Kidney (tissue), 13 donors: ENCODE measurements at regions not wholly inside any gene's neighbourhood (a gene's known extent, or its start where the extent isn't known, plus 50 kb on each side); places are given as distances from the start of the nearest gene placed in this dataset.

Experiments used
- DNase-seq, 5 donors: peaks; one replicate each; pipeline ENCODE4 v3.0.0-alpha.2; 2013 to 2020
- FAIRE-seq: peaks from 2 replicates; lab custom pipeline; 2012; peaks lifted over from hg19 to GRCh38; lab: Jason Lieb, UNC
- H3K27ac ChIP-seq, 2 donors: one replicate each; pipeline ENCODE4 v1.7.0; 2013; ENCODE audit warnings: low read depth in 2 of 2, low read length in 2 of 2, inconsistent platforms in 1 of 2
- H3K27me3 ChIP-seq: one replicate; pipeline ENCODE4 v1.7.1; 2013; ENCODE audit warnings: low read length, inconsistent platforms; ENCODE audit not compliant: control insufficient read depth, insufficient read depth
- H3K36me3 ChIP-seq, 3 donors: one replicate each; pipeline versions ENCODE4 v1.7.0 to v1.7.1; 2013; ENCODE audit warnings: low read length in 3 of 3, control low read depth in 1 of 3, inconsistent platforms in 1 of 3; ENCODE audit not compliant: insufficient read depth in 3 of 3, control insufficient read depth in 2 of 3
- H3K4me1 ChIP-seq, 3 donors: one replicate each; pipeline versions ENCODE4 v1.7.0 to v1.7.1; 2013; ENCODE audit warnings: low read length in 3 of 3, inconsistent platforms in 1 of 3, low read depth in 1 of 3; ENCODE audit not compliant: control insufficient read depth in 2 of 3, insufficient read depth in 2 of 3
- H3K4me3 ChIP-seq, 3 donors: one replicate each; pipeline versions ENCODE4 v1.7.0 to v1.8.1; 2013; ENCODE audit warnings: low read length in 3 of 3, control low read depth in 1 of 3, inconsistent platforms in 1 of 3
- H3K9ac ChIP-seq, 3 donors: one replicate each; pipeline versions ENCODE4 v1.7.0 to v1.7.1; 2013; ENCODE audit warnings: low read length in 3 of 3, control low read depth in 1 of 3, inconsistent platforms in 1 of 3
- H3K9me3 ChIP-seq, 3 donors: one replicate each; pipeline versions ENCODE4 v1.7.0 to v1.7.1; 2013; ENCODE audit warnings: low read length in 3 of 3, control low read depth in 1 of 3, inconsistent platforms in 1 of 3; ENCODE audit not compliant: control insufficient read depth in 2 of 3, insufficient read depth in 1 of 3
- intact Hi-C: fragments of 100-400 bp; cut with DNase I; formaldehyde crosslinking; loops from one replicate; pipeline ENCODE4 v1.11.1; 2022
- TF ChIP-seq, protein P1 (sequence below): IDR thresholded peaks from 3 replicates; pipeline ENCODE4 v1.5.1; 2012; ENCODE audit warnings: mild to moderate bottlenecking, moderate library complexity, borderline replicate concordance; ENCODE audit not compliant: insufficient read depth; ENCODE audit errors: extremely low read depth
- donor health status: control.
- donor health status: control.
- donor health status: control.
- donor health status: control.
- donor health status: control.
- donor health status: DM: yes; HTN: yes; CAD: no.
- donor health status: Normal renal cell carcinoma (clear cell type).

DNA sequence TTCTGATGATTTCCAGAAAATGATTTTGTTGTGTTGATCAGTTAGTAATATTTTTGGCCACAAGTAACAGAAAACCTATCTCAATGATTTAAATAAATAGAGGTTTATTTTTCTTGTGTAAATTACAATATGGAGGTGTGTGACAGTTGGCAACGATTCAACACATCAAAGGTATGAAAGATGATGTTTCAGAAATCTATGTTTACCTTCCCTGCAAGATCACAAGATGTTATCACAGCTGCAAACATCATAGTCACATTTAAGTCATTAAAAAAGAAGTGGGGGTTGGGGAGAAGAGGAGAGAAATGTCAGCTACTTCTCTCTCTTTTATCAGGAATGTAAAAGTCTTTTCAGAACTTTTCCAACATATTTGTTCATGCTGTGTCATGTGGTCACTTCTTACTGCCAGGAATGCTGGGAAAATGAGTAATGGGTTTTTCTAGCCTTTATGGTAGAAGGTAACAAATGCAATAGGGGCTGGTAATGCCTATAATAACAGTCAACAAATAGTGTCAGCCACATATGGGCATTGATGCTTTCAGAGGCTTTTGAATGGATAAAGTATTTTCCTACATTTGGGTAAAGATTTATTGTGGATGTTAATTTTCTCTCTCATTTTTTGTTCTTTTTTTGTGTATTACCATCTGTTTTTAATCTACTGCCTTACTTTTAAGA lies 742.7 kb downstream of the TLE1 start:
- intact Hi-C loops: no loop called here
- H3K36me3 ChIP-seq: no peaks in the 10 kb centered on the region
- no peak overlapping the region for H3K4me3 ChIP-seq
- no peaks in the 10 kb centered on the region for H3K9me3 ChIP-seq
- H3K9ac ChIP-seq: no peak overlapping the region
- TF ChIP-seq, protein P1, sequence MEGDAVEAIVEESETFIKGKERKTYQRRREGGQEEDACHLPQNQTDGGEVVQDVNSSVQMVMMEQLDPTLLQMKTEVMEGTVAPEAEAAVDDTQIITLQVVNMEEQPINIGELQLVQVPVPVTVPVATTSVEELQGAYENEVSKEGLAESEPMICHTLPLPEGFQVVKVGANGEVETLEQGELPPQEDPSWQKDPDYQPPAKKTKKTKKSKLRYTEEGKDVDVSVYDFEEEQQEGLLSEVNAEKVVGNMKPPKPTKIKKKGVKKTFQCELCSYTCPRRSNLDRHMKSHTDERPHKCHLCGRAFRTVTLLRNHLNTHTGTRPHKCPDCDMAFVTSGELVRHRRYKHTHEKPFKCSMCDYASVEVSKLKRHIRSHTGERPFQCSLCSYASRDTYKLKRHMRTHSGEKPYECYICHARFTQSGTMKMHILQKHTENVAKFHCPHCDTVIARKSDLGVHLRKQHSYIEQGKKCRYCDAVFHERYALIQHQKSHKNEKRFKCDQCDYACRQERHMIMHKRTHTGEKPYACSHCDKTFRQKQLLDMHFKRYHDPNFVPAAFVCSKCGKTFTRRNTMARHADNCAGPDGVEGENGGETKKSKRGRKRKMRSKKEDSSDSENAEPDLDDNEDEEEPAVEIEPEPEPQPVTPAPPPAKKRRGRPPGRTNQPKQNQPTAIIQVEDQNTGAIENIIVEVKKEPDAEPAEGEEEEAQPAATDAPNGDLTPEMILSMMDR: no peak
- no peaks in the 10 kb centered on the region for H3K4me1 ChIP-seq
- H3K27ac ChIP-seq: no peak overlapping the region
- no peak for DNase-seq
- H3K27me3 ChIP-seq: no peaks in the 10 kb centered on the region
- no peak for FAIRE-seq

DNA sequence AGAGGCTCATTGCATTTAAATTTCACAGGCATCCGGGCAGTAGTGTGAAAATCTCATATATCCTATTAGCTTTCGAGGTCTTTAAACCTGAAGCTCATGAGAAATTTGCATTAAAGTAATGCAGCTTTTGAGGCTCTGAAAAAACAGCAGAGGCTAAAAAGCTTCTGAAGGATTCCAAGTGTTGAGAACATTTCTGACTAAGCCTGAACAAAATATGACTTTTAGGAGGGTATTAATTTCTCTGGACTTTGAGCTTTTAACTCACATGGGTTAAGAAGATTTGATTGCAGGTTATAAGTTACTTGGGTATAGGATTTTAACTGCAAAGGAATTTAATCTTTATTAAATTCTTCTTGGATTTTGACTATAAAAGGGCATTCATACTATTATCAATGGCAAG lies 743.9 kb downstream of the TLE1 start:
- no peak overlapping the region for H3K9ac ChIP-seq
- no peaks in the 10 kb centered on the region for H3K4me1 ChIP-seq
- no peak overlapping the region for H3K4me3 ChIP-seq
- TF ChIP-seq, protein P1: no peak
- H3K27me3 ChIP-seq: no peaks in the 10 kb centered on the region
- H3K36me3 ChIP-seq: no peaks in the 10 kb centered on the region
- DNase-seq: no peak
- intact Hi-C loops: no loop called here
- no peak for FAIRE-seq
- H3K27ac ChIP-seq: no peak overlapping the region
- no peaks in the 10 kb centered on the region for H3K9me3 ChIP-seq

DNA sequence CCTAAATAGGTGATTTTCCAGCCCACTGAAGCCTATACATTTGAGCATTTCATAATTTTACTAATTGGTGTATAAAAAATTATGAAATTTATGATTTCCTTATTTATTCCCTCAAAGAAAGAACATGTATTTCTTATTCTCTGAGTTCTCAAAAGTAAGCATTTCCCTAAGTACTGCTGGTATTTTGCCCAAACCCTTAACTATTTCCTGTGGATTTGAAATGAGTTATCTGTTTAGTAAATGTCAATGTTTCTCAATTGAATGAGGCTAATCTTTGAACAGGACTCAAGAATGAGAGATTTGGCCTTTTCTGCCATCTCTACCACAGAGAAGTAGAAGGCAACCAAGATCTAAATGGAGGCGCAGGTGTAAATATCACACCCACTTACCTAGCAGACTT lies 751.7 kb downstream of the TLE1 start:
- intact Hi-C loops: no loop called here
- no peak overlapping the region for H3K27ac ChIP-seq
- no peaks in the 10 kb centered on the region for H3K27me3 ChIP-seq
- H3K36me3 ChIP-seq: no peaks in the 10 kb centered on the region
- no peak overlapping the region for H3K4me3 ChIP-seq
- DNase-seq (no peak), FAIRE-seq (no peak)
- H3K4me1 ChIP-seq: no peaks in the 10 kb centered on the region
- H3K9me3 ChIP-seq: no peaks in the 10 kb centered on the region
- TF ChIP-seq, protein P1: no peak
- H3K9ac ChIP-seq: no peak overlapping the region

DNA sequence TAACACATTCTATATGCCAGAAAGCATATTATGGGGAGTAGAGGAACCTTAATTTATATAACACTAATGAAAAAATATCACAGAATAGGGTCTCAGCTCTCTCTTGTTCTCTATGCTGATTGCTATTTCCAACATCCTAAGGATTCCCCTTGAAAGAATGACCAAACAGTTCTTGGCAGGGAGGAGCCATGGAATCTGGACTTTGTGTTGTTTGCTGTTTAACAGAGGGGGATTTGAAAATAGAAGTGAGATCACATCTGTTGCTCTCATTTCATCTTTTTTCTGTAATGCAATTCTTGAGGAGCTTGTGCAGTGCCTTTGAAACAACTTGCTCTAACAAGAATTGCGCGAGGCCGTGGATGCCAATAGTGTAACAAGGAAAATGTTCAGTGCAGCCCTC lies 755.3 kb downstream of the TLE1 start:
- Histone ChIP-seq H3K4me1 (no peaks in the 10 kb centered on the region), H3K36me3 (no peaks in the 10 kb centered on the region), H3K9me3 (no peaks in the 10 kb centered on the region), H3K9ac (no peak overlapping the region), H3K27me3 (no peaks in the 10 kb centered on the region), H3K27ac (no peak overlapping the region), H3K4me3 (no peak overlapping the region)
- TF ChIP-seq, protein P1: no peak
- no peak for DNase-seq
- no peak for FAIRE-seq
- intact Hi-C loops: no loop called here
